ENCODE measurements at regions not wholly inside any gene's neighbourhood (a gene's known extent, or its start where the extent isn't known, plus 50 kb on each side); places are given as distances from the start of the nearest gene placed in this dataset.

- no peak for TF ChIP-seq CTCF (IDR thresholded peaks at IDR 0.05; ENCODE audit: unreplicated experiment)
- no peaks in the 10 kb centered on the region for H3K36me3 Mint-ChIP-seq
- H3K4me1 Mint-ChIP-seq: no peaks in the 10 kb centered on the region
- DNase-seq (ENCODE audit: low spot score in 2 of 2, unreplicated experiment in 2 of 2): no peak
- H3K4me3 Mint-ChIP-seq: no peak overlapping the region
- H3K9me3 Mint-ChIP-seq: peaks cover 4% of the 10 kb centered on the region
- no peak overlapping the region for H3K27ac Mint-ChIP-seq
- H3K27me3 Mint-ChIP-seq (ENCODE audit: low read depth): peaks cover 3% of the 10 kb centered on the region
Measured at GRCh38 chr6:156449569-156449968, 327.6 kb upstream of the ARID1B start.

- H3K27me3 Mint-ChIP-seq (ENCODE audit: low read depth): peaks cover 5% of the 10 kb centered on the region
- peaks cover 4% of the 10 kb centered on the region for H3K9me3 Mint-ChIP-seq
- no peak for DNase-seq (ENCODE audit: low spot score in 2 of 2, unreplicated experiment in 2 of 2)
- no peak overlapping the region for H3K27ac Mint-ChIP-seq
- TF ChIP-seq CTCF (IDR thresholded peaks at IDR 0.05; ENCODE audit: unreplicated experiment): no peak
- no peaks in the 10 kb centered on the region for H3K4me1 Mint-ChIP-seq
- H3K4me3 Mint-ChIP-seq: no peak overlapping the region
- H3K36me3 Mint-ChIP-seq: no peaks in the 10 kb centered on the region
Measured at GRCh38 chr6:156449128-156449527, 328.1 kb upstream of the ARID1B start.

- H3K4me3 Mint-ChIP-seq: no peak overlapping the region
- TF ChIP-seq CTCF (IDR thresholded peaks at IDR 0.05; ENCODE audit: unreplicated experiment): no peak
- no peaks in the 10 kb centered on the region for H3K36me3 Mint-ChIP-seq
- H3K27ac Mint-ChIP-seq: no peak overlapping the region
- H3K9me3 Mint-ChIP-seq: peaks cover 4% of the 10 kb centered on the region
- peaks cover 5% of the 10 kb centered on the region for H3K27me3 Mint-ChIP-seq (ENCODE audit: low read depth)
- no peaks in the 10 kb centered on the region for H3K4me1 Mint-ChIP-seq
- no peak for DNase-seq (ENCODE audit: low spot score in 2 of 2, unreplicated experiment in 2 of 2)
Measured at GRCh38 chr6:156448579-156448978, 328.6 kb upstream of the ARID1B start.

GRCh38 chr6:156440688-156441087, 336.5 kb upstream of the ARID1B start:
- Mint-ChIP-seq H3K36me3 (no peaks in the 10 kb centered on the region), H3K27ac (no peak overlapping the region), H3K9me3 (peaks cover 8% of the 10 kb centered on the region), H3K4me1 (peaks cover 2% of the 10 kb centered on the region), H3K4me3 (no peak overlapping the region), H3K27me3 (ENCODE audit: low read depth) (peaks cover 8% of the 10 kb centered on the region)
- no peak for TF ChIP-seq CTCF (IDR thresholded peaks at IDR 0.05; ENCODE audit: unreplicated experiment)
- DNase-seq (ENCODE audit: low spot score in 2 of 2, unreplicated experiment in 2 of 2): no peak

GRCh38 chr6:156438350-156438923, 338.7 kb upstream of the ARID1B start:
- Mint-ChIP-seq H3K4me1 (peaks cover 2% of the 10 kb centered on the region), H3K4me3 (no peak overlapping the region), H3K36me3 (no peaks in the 10 kb centered on the region), H3K9me3 (peaks cover 14% of the 10 kb centered on the region), H3K27me3 (ENCODE audit: low read depth) (peaks cover 4% of the 10 kb centered on the region), H3K27ac (no peak overlapping the region)
- TF ChIP-seq CTCF (IDR thresholded peaks at IDR 0.05; ENCODE audit: unreplicated experiment): no peak
- DNase-seq (ENCODE audit: low spot score in 2 of 2, unreplicated experiment in 2 of 2): no peak

All from mesothelial cell of epicardium (in vitro differentiated cells).